Sigmoid colon (tissue), 6 donors: ENCODE measurements at regions not wholly inside any gene's neighbourhood (a gene's known extent, or its start where the extent isn't known, plus 50 kb on each side); places are given as distances from the start of the nearest gene placed in this dataset.

ENCODE experiments used
- DNase-seq: peaks from one replicate; pipeline ENCODE4 v3.0.0-alpha.2; 2019
- H3K27ac ChIP-seq, 4 donors: fragments of 200-600 bp; sonication (generic); one replicate each; pipeline ENCODE4 v1.5.1; 2016 to 2019; ENCODE audit warnings: mild to moderate bottlenecking in 1 of 4
- H3K27me3 ChIP-seq, 3 donors: fragments of 200-600 bp; sonication (generic); one replicate each; pipeline ENCODE4 v1.5.1; 2019; ENCODE audit warnings: mild to moderate bottlenecking in 1 of 3
- H3K36me3 ChIP-seq, 4 donors: fragments of 200-600 bp; sonication (generic); one replicate each; pipeline ENCODE4 v1.5.1; 2016 to 2019
- H3K4me1 ChIP-seq, 4 donors: fragments of 200-600 bp; sonication (generic); one replicate each; pipeline ENCODE4 v1.5.1; 2017 to 2019
- H3K4me3 ChIP-seq, 4 donors: fragments of 200-600 bp; sonication (generic); one replicate each; pipeline ENCODE4 v1.5.1; 2017 to 2019; ENCODE audit warnings: mild to moderate bottlenecking in 2 of 4, moderate library complexity in 1 of 4
- H3K9me3 ChIP-seq, 4 donors: fragments of 200-600 bp in 3 of 4; sonication (generic) in 3 of 4; one replicate each; pipeline versions ENCODE4 v1.5.1 to v1.6.1; 2013 to 2019
- EP300 ChIP-seq, 4 donors: sonication (generic); formaldehyde crosslinking; IDR thresholded peaks; one replicate each; pipeline ENCODE4 v1.6.1; 2017; ENCODE audit warnings: antibody characterized with exemption in 4 of 4
- POLR2A ChIP-seq, 2 donors: fragments of 450-650 bp; IDR thresholded peaks; one replicate each; pipeline ENCODE4 v1.6.1; 2016; ENCODE audit warnings: antibody characterized with exemption in 2 of 2, mild to moderate bottlenecking in 2 of 2, moderate library complexity in 2 of 2
- POLR2AphosphoS5 ChIP-seq, 4 donors: sonication (generic); formaldehyde crosslinking; IDR thresholded peaks; one replicate each; pipeline ENCODE4 v1.6.1; 2017; ENCODE audit warnings: antibody characterized with exemption in 4 of 4
- WGBS, 2 donors: extraction: QIAGEN DNeasy Blood & Tissue Kit; methylation state at CpG; one replicate each; pipeline ENCODE4 v1.1.7; 2013; 5-methylcytosine and 5-hydroxymethylcytosine counted together
- intact Hi-C: fragments of 100-400 bp; cut with DNase I; formaldehyde crosslinking; loops from one replicate; pipeline ENCODE4 v1.15.1; 2023
- TF ChIP-seq, protein P1 (sequence below), 4 experiments: fragments of 450-650 bp in 3 of 4; fragments of 200-600 bp in 1 of 4; IDR thresholded peaks; one replicate each; pipeline ENCODE4 v1.5.1; 2016 to 2019; ENCODE audit warnings: antibody characterized with exemption in 4 of 4, mild to moderate bottlenecking in 3 of 4, moderate library complexity in 2 of 4
- donor health status: healthy with polysubstance abuse.
- donor health status: healthy.

DNA sequence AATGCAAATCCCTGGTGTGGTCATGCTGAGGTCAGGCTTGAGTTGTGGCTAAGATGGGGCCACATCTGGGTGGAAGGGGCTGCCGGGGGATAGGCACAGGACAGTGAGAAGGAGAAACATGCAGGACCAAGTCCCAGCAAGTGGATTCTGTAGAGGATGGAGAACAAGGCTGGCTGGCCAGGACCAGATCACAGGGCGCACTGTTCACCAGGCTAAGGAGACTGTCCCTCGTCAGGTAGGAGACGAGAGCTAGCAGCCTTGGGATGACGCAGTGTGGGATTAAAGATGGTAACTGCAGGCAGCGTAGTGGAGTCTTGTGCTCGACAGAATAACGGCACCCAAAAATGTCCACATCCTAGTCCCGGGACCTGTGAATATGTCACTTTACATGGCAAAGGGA, 336.1 kb downstream of the BCL11B start:
- no peak overlapping the region for H3K4me3 ChIP-seq
- H3K27ac ChIP-seq, result no peak overlapping the region
- DNase-seq, result peak; percentile 14
- no peaks in the 10 kb centered on the region for H3K9me3 ChIP-seq
- H3K36me3 ChIP-seq, result no peaks in the 10 kb centered on the region
- H3K27me3 ChIP-seq, result no peaks in the 10 kb centered on the region
- no peaks in the 10 kb centered on the region for H3K4me1 ChIP-seq
- no peak for TF ChIP-seq POLR2A (IDR thresholded peaks at IDR 0.05)
- TF ChIP-seq POLR2AphosphoS5 (IDR thresholded peaks at IDR 0.05), result no peak
- TF ChIP-seq, protein P1, sequence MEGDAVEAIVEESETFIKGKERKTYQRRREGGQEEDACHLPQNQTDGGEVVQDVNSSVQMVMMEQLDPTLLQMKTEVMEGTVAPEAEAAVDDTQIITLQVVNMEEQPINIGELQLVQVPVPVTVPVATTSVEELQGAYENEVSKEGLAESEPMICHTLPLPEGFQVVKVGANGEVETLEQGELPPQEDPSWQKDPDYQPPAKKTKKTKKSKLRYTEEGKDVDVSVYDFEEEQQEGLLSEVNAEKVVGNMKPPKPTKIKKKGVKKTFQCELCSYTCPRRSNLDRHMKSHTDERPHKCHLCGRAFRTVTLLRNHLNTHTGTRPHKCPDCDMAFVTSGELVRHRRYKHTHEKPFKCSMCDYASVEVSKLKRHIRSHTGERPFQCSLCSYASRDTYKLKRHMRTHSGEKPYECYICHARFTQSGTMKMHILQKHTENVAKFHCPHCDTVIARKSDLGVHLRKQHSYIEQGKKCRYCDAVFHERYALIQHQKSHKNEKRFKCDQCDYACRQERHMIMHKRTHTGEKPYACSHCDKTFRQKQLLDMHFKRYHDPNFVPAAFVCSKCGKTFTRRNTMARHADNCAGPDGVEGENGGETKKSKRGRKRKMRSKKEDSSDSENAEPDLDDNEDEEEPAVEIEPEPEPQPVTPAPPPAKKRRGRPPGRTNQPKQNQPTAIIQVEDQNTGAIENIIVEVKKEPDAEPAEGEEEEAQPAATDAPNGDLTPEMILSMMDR (IDR thresholded peaks at IDR 0.05), result no peak
- no peak for TF ChIP-seq EP300 (IDR thresholded peaks at IDR 0.05)
- intact Hi-C loops, result no loop called here
- WGBS, 2 donors, result 96% methylated on average over 9 of the region's 9 CpGs

DNA sequence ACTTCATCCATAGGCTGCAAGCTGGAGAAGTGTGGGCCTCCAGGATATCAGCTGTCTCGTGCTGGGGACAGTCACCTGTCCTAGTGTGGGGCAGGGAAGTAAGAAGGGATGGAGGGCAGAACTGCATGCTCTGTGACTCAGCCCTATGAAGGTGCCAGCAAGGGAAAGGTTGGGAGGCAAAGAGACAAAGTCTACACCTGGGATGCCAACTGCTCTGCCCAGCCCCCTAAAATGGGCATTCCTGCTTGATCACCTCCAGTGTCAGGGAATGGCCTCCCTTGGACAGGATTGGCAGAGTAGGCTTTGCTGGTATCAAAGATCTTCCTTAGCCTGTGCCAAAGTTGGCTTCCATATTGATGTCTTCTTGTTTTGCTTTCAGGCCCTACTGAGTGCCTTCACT, 335.0 kb downstream of the BCL11B start:
- Histone ChIP-seq H3K36me3 (no peaks in the 10 kb centered on the region), H3K4me3 (no peak overlapping the region), H3K27ac (no peak overlapping the region), H3K4me1 (no peaks in the 10 kb centered on the region), H3K27me3 (no peaks in the 10 kb centered on the region), H3K9me3 (no peaks in the 10 kb centered on the region)
- TF ChIP-seq EP300 (IDR thresholded peaks at IDR 0.05) (no peak), POLR2AphosphoS5 (IDR thresholded peaks at IDR 0.05) (no peak), POLR2A (IDR thresholded peaks at IDR 0.05) (no peak)
- TF ChIP-seq, protein P1 (IDR thresholded peaks at IDR 0.05), result no peak
- DNase-seq, result peak; percentile 7
- WGBS, 2 donors, result 70 to 90% methylated on average over 1 of the region's 1 CpG
- intact Hi-C loops, result no loop called here

DNA sequence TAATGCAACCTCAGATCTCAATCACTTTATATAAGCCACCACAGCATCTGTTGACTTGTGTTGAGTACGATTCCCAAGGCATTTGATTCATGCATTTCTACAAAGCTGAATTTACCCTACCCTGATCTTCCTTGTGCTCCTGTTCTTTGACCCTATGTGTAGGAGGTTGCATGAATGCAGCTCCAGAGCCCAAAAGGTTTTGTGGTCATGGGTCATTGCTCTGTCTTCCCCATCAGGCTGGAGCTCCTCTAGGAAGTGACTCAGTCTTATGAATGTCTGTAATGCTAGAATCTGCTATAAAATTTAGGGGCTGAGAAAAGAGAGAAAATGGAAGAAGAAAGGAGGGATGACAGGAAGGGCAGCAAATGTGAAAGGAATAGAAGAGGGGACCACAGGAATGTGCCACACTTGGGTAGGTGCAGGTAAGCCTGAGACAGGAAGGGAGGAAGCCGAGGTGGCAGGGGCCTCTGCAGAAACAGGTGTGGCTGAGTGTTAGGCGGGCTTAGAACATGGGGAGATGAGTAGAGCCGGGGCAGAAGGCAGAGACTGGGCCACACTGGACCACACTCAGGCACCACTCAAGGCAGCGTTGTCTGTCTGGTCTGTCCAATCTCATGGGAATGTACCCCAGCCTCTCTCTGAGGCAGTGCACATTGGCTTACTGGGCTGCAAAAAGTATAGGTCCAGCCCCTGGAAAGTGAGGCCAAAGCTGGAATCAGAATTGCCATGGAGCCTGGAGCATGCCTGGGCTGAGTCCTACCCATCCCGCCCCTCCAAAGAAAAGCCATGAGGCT, 334.1 kb downstream of the BCL11B start:
- Histone ChIP-seq H3K36me3 (no peaks in the 10 kb centered on the region), H3K4me3 (no peak overlapping the region), H3K9me3 (no peaks in the 10 kb centered on the region), H3K27ac (no peak overlapping the region), H3K4me1 (no peaks in the 10 kb centered on the region), H3K27me3 (no peaks in the 10 kb centered on the region)
- 84 to 92% methylated on average over 6 of the region's 6 CpGs for WGBS, 2 donors
- intact Hi-C loops, result no loop called here
- DNase-seq, result peak; percentile 25
- TF ChIP-seq EP300 (IDR thresholded peaks at IDR 0.05) (no peak), POLR2A (IDR thresholded peaks at IDR 0.05) (no peak), POLR2AphosphoS5 (IDR thresholded peaks at IDR 0.05) (no peak)
- TF ChIP-seq, protein P1 (IDR thresholded peaks at IDR 0.05), result no peak

- intact Hi-C loops, result no loop called here
- Histone ChIP-seq H3K27ac (no peak overlapping the region), H3K36me3 (no peaks in the 10 kb centered on the region), H3K27me3 (no peaks in the 10 kb centered on the region), H3K4me3 (no peak overlapping the region), H3K4me1 (no peaks in the 10 kb centered on the region), H3K9me3 (no peaks in the 10 kb centered on the region)
- TF ChIP-seq EP300 (IDR thresholded peaks at IDR 0.05), result no peak
- TF ChIP-seq, protein P1 (IDR thresholded peaks at IDR 0.05), result no peak
- 85 to 88% methylated on average over 5 of the region's 5 CpGs for WGBS, 2 donors
- DNase-seq, result peak; percentile 12
These were observed 331.1 kb downstream of the BCL11B start for GRCh38 chr14:98940693-98941437.
